ENCODE measurements at regions not wholly inside any gene's neighbourhood (a gene's known extent, or its start where the extent isn't known, plus 50 kb on each side); places are given as distances from the start of the nearest gene placed in this dataset.

GRCh38 chr14:86311151-86311550 is 781.2 kb downstream of the FLRT2 start:
- DNase-seq (ENCODE audit: extremely low read depth, insufficient read length): no peak
- TF ChIP-seq, protein P1, sequence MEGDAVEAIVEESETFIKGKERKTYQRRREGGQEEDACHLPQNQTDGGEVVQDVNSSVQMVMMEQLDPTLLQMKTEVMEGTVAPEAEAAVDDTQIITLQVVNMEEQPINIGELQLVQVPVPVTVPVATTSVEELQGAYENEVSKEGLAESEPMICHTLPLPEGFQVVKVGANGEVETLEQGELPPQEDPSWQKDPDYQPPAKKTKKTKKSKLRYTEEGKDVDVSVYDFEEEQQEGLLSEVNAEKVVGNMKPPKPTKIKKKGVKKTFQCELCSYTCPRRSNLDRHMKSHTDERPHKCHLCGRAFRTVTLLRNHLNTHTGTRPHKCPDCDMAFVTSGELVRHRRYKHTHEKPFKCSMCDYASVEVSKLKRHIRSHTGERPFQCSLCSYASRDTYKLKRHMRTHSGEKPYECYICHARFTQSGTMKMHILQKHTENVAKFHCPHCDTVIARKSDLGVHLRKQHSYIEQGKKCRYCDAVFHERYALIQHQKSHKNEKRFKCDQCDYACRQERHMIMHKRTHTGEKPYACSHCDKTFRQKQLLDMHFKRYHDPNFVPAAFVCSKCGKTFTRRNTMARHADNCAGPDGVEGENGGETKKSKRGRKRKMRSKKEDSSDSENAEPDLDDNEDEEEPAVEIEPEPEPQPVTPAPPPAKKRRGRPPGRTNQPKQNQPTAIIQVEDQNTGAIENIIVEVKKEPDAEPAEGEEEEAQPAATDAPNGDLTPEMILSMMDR (IDR thresholded peaks at IDR 0.05; ENCODE audit: insufficient read depth, low read length, poor library complexity, severe bottlenecking): no peak
- no peaks in the 10 kb centered on the region for H3K36me3 ChIP-seq (ENCODE audit: control insufficient read depth, insufficient read depth, low read length)
- no peak overlapping the region for H3K4me3 ChIP-seq (replicated peaks; ENCODE audit: low read depth, low read length)
- no peaks in the 10 kb centered on the region for H3K27me3 ChIP-seq (replicated peaks; ENCODE audit: control insufficient read depth, insufficient read depth, low read length)

- H3K36me3 ChIP-seq (ENCODE audit: control insufficient read depth, insufficient read depth, low read length): no peaks in the 10 kb centered on the region
- no peaks in the 10 kb centered on the region for H3K27me3 ChIP-seq (replicated peaks; ENCODE audit: control insufficient read depth, insufficient read depth, low read length)
- TF ChIP-seq, protein P1 (IDR thresholded peaks at IDR 0.05; ENCODE audit: insufficient read depth, low read length, poor library complexity, severe bottlenecking): no peak
- no peak for DNase-seq (ENCODE audit: extremely low read depth, insufficient read length)
- no peak overlapping the region for H3K4me3 ChIP-seq (replicated peaks; ENCODE audit: low read depth, low read length)
These were observed 780.7 kb downstream of the FLRT2 start for GRCh38 chr14:86310611-86311010.

- Histone ChIP-seq H3K4me3 (replicated peaks; ENCODE audit: low read depth, low read length) (no peak overlapping the region), H3K36me3 (ENCODE audit: control insufficient read depth, insufficient read depth, low read length) (no peaks in the 10 kb centered on the region), H3K27me3 (replicated peaks; ENCODE audit: control insufficient read depth, insufficient read depth, low read length) (no peaks in the 10 kb centered on the region)
- no peak for DNase-seq (ENCODE audit: extremely low read depth, insufficient read length)
- TF ChIP-seq, protein P1 (IDR thresholded peaks at IDR 0.05; ENCODE audit: insufficient read depth, low read length, poor library complexity, severe bottlenecking): no peak
These were observed 780.2 kb downstream of the FLRT2 start for GRCh38 chr14:86310148-86310547.

DNA sequence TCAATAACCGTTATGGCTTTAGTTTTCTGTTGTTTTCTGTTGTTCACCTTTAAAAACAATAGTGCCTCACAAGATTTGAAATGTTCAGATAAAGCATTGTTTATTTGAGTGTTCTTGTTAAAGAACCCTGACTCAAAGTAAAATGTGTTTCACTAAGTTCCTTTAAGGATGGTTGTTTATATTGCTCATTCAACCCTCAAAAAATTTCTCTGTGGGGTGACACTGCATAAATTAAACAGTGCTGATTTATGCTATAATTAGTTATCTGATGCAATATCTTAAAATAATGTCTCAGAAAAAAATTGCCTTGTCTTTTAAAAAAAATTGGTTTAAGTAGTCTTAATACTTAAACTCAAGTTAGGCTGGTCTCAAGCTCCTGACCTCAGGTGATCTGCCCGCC is 775.1 kb downstream of the FLRT2 start:
- Histone ChIP-seq H3K4me3 (replicated peaks; ENCODE audit: low read depth, low read length) (no peak overlapping the region), H3K36me3 (ENCODE audit: control insufficient read depth, insufficient read depth, low read length) (no peaks in the 10 kb centered on the region), H3K27me3 (replicated peaks; ENCODE audit: control insufficient read depth, insufficient read depth, low read length) (no peaks in the 10 kb centered on the region)
- TF ChIP-seq, protein P1 (IDR thresholded peaks at IDR 0.05; ENCODE audit: insufficient read depth, low read length, poor library complexity, severe bottlenecking): no peak
- DNase-seq (ENCODE audit: extremely low read depth, insufficient read length): no peak

DNA sequence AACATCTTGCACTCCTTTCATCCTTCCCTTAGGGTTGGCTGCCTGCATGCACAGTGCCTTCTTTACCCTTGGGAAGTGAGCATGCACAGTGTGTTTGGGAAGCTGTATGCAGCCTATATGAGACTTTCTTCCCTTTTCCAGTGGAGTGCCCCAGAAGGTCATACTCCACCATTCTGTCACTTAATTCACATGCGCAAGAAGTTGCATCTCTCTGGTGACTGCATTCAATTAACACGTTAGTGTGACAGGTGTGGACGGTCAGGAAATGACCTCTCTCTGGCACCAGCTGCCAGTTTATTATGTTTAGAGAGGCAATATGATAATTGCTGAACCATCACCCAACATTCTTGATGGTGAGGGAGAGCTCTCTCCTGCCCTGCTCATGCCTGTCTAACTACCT is 770.0 kb downstream of the FLRT2 start:
- no peaks in the 10 kb centered on the region for H3K27me3 ChIP-seq (replicated peaks; ENCODE audit: control insufficient read depth, insufficient read depth, low read length)
- no peak for DNase-seq (ENCODE audit: extremely low read depth, insufficient read length)
- TF ChIP-seq, protein P1 (IDR thresholded peaks at IDR 0.05; ENCODE audit: insufficient read depth, low read length, poor library complexity, severe bottlenecking): no peak
- no peak overlapping the region for H3K4me3 ChIP-seq (replicated peaks; ENCODE audit: low read depth, low read length)
- no peaks in the 10 kb centered on the region for H3K36me3 ChIP-seq (ENCODE audit: control insufficient read depth, insufficient read depth, low read length)

DNA sequence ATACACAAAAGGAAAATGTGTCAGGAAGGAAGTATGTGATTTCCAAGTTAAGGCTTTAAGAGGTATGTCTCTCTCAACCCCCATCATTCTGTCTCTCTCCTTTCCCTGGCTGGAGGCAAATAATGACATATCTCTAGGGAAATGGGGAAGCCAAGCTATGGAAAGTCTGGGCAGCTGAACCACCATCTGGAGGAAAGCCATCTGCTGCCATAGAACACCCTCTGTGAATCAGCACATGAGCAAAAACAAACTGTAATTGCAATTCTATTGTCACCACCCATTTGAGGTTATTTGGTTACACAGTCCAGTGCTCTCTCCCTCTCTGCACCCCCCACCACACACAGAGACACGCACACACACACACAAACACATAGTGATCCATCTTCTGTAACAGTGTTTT is 766.2 kb downstream of the FLRT2 start:
- TF ChIP-seq, protein P1 (IDR thresholded peaks at IDR 0.05; ENCODE audit: insufficient read depth, low read length, poor library complexity, severe bottlenecking): no peak
- no peak overlapping the region for H3K4me3 ChIP-seq (replicated peaks; ENCODE audit: low read depth, low read length)
- no peaks in the 10 kb centered on the region for H3K27me3 ChIP-seq (replicated peaks; ENCODE audit: control insufficient read depth, insufficient read depth, low read length)
- no peaks in the 10 kb centered on the region for H3K36me3 ChIP-seq (ENCODE audit: control insufficient read depth, insufficient read depth, low read length)
- no peak for DNase-seq (ENCODE audit: extremely low read depth, insufficient read length)
